ENCODE measurements at regions not wholly inside any gene's neighbourhood (a gene's known extent, or its start where the extent isn't known, plus 50 kb on each side); places are given as distances from the start of the nearest gene placed in this dataset.

- TF ChIP-seq, protein P1, sequence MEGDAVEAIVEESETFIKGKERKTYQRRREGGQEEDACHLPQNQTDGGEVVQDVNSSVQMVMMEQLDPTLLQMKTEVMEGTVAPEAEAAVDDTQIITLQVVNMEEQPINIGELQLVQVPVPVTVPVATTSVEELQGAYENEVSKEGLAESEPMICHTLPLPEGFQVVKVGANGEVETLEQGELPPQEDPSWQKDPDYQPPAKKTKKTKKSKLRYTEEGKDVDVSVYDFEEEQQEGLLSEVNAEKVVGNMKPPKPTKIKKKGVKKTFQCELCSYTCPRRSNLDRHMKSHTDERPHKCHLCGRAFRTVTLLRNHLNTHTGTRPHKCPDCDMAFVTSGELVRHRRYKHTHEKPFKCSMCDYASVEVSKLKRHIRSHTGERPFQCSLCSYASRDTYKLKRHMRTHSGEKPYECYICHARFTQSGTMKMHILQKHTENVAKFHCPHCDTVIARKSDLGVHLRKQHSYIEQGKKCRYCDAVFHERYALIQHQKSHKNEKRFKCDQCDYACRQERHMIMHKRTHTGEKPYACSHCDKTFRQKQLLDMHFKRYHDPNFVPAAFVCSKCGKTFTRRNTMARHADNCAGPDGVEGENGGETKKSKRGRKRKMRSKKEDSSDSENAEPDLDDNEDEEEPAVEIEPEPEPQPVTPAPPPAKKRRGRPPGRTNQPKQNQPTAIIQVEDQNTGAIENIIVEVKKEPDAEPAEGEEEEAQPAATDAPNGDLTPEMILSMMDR (IDR thresholded peaks at IDR 0.05; ENCODE audit: low read depth, low read length), result no peak
- H3K4me3 ChIP-seq (ENCODE audit: low read depth, low read length), result no peak overlapping the region
Measured at GRCh38 chr2:181114021-181114420, 133.6 kb downstream of the UBE2E3 start.

DNA sequence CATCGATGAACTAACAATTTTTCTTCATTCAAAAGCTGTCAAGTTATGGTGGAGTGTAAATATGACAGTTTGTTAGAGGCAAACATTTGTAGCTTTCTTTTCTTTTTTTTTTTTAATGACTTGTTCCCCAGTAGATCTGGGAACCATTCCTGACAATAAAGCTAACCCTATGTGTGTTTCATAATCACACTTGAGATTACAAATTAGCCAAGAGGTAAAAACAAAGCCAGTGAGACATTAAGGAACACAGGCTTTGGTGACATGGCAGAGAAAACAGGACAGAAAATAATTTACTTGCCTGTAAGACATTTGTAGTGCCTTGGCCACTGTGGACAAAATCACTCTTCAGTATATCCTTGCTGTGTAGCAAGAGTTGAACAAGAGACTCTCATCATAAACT is 135.9 kb downstream of the UBE2E3 start:
- no peak overlapping the region for H3K4me3 ChIP-seq (ENCODE audit: low read depth, low read length)
- TF ChIP-seq, protein P1 (IDR thresholded peaks at IDR 0.05; ENCODE audit: low read depth, low read length), result no peak

- no peak overlapping the region for H3K4me3 ChIP-seq (ENCODE audit: low read depth, low read length)
- TF ChIP-seq, protein P1 (IDR thresholded peaks at IDR 0.05; ENCODE audit: low read depth, low read length), result no peak
Measured at GRCh38 chr2:181117206-181117925, 137.0 kb downstream of the UBE2E3 start.

GRCh38 chr2:181120625-181121024 is 140.2 kb downstream of the UBE2E3 start:
- TF ChIP-seq, protein P1 (IDR thresholded peaks at IDR 0.05; ENCODE audit: low read depth, low read length), result no peak
- no peak overlapping the region for H3K4me3 ChIP-seq (ENCODE audit: low read depth, low read length)

DNA sequence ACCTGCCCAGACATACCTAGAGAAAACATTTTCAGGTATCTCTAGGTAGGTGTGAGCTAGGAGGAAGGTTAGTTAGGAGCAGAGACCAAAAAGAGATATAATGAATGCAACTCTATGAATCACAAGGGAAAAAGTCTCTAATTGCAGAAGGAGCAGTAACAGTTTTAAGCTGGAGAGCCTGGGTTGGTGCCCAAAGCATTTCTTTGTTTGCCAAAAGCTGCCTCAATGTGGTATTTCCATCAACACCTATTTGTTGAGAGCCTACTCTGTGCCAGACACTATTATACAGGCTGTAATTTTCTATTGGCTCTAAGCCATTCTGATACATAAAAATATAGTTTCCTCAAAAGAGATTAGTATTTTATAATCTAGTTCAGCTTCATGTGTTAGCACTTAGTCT is 141.6 kb downstream of the UBE2E3 start:
- TF ChIP-seq, protein P1 (IDR thresholded peaks at IDR 0.05; ENCODE audit: low read depth, low read length), result no peak
- H3K4me3 ChIP-seq (ENCODE audit: low read depth, low read length), result no peak overlapping the region

GRCh38 chr2:181122601-181123000 is 142.2 kb downstream of the UBE2E3 start:
- no peak overlapping the region for H3K4me3 ChIP-seq (ENCODE audit: low read depth, low read length)
- TF ChIP-seq, protein P1 (IDR thresholded peaks at IDR 0.05; ENCODE audit: low read depth, low read length), result no peak

DNA sequence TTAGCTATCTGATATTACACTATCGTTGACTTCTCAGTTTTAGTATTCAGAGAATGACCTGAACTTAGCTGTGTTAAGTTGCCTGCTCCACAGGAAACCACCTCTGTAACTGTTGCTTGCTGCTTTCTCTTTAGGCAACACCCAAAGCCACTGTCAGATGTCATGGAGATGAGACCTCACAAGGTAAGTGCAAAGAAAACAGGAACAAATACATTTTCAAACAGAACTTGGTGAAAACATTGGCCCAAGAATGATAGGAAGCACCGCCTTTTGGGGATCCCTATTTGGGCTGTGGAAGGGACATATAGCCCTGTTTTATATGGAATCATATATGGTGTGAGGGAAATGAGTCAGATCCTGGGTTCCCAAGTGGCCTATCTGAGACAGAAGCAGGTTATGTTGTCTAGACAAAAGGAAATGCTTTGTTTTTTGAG is 143.4 kb downstream of the UBE2E3 start:
- TF ChIP-seq, protein P1 (IDR thresholded peaks at IDR 0.05; ENCODE audit: low read depth, low read length), result no peak
- H3K4me3 ChIP-seq (ENCODE audit: low read depth, low read length), result no peak overlapping the region

Measured in WI38 (cell line).